Hepatocyte (in vitro differentiated cells): ENCODE measurements at regions not wholly inside any gene's neighbourhood (a gene's known extent, or its start where the extent isn't known, plus 50 kb on each side); places are given as distances from the start of the nearest gene placed in this dataset.

Experiments used
- DNase-seq: peaks from one replicate; pipeline ENCODE4 v3.0.0-alpha.2; 2016; ENCODE audit warnings: low spot score
- H2AFZ ChIP-seq: fragments of 200-600 bp; sonication (generic); 2 replicates; pipeline ENCODE4 v1.6.0; 2016; ENCODE audit warnings: antibody characterized with exemption, mild to moderate bottlenecking
- H3K27ac ChIP-seq: fragments of 200-600 bp; sonication (generic); 2 replicates; pipeline ENCODE4 v1.5.1; 2016; ENCODE audit warnings: mild to moderate bottlenecking
- H3K27me3 ChIP-seq: fragments of 200-600 bp; sonication (generic); 2 replicates; pipeline ENCODE4 v1.6.1; 2016
- H3K36me3 ChIP-seq: fragments of 200-600 bp; sonication (generic); replicated peaks from 2 replicates; pipeline ENCODE4 v1.5.1; 2016; ENCODE audit warnings: low read depth; ENCODE audit not compliant: insufficient read depth
- H3K4me1 ChIP-seq: fragments of 200-600 bp; sonication (generic); 2 replicates; pipeline ENCODE4 v1.5.1; 2016; ENCODE audit warnings: mild to moderate bottlenecking, moderate library complexity; ENCODE audit not compliant: insufficient read depth
- H3K4me2 ChIP-seq: fragments of 200-600 bp; sonication (generic); 2 replicates; pipeline ENCODE4 v1.6.0; 2016
- H3K4me3 ChIP-seq: fragments of 200-600 bp; sonication (generic); 2 replicates; pipeline ENCODE4 v1.5.1; 2016; ENCODE audit warnings: mild to moderate bottlenecking
- H3K79me2 ChIP-seq: fragments of 200-600 bp; sonication (generic); 2 replicates; pipeline ENCODE4 v1.6.0; 2017; ENCODE audit warnings: mild to moderate bottlenecking
- H3K9me2 ChIP-seq: fragments of 200-600 bp; sonication (generic); replicated peaks from 2 replicates; pipeline ENCODE4 v1.6.0; 2017; ENCODE audit warnings: mild to moderate bottlenecking; ENCODE audit not compliant: insufficient read depth
- H3K9me3 ChIP-seq: fragments of 200-600 bp; sonication (generic); 2 replicates; pipeline ENCODE4 v1.5.1; 2016; ENCODE audit warnings: low read depth, mild to moderate bottlenecking
- H4K20me1 ChIP-seq: fragments of 200-600 bp; sonication (generic); 2 replicates; pipeline ENCODE4 v1.6.0; 2016; ENCODE audit warnings: mild to moderate bottlenecking; ENCODE audit not compliant: insufficient read depth, poor library complexity, severe bottlenecking
- EZH2 ChIP-seq: fragments of 200-600 bp; sonication (generic); IDR thresholded peaks from 2 replicates; pipeline ENCODE4 v1.6.1; 2016; ENCODE audit warnings: antibody characterized with exemption, mild to moderate bottlenecking, borderline replicate concordance
- EZH2phosphoT487 ChIP-seq: fragments of 200-600 bp; sonication (generic); IDR thresholded peaks from one replicate; pipeline ENCODE4 v1.6.1; 2018; ENCODE audit warnings: antibody characterized with exemption, mild to moderate bottlenecking, low read depth, moderate library complexity; ENCODE audit not compliant: unreplicated experiment, severe bottlenecking
- WGBS: methylation state at CpG from one replicate; pipeline ENCODE4 v1.1.6; 2016; ENCODE audit warnings: low lambda C conversion rate; ENCODE audit errors: missing lambda C conversion rate; 5-methylcytosine and 5-hydroxymethylcytosine counted together
- TF ChIP-seq, protein P1 (sequence below): fragments of 200-600 bp; sonication (generic); IDR thresholded peaks from 2 replicates; pipeline ENCODE4 v1.5.1; 2016; ENCODE audit warnings: antibody characterized with exemption, mild to moderate bottlenecking; ENCODE audit not compliant: poor library complexity

DNA sequence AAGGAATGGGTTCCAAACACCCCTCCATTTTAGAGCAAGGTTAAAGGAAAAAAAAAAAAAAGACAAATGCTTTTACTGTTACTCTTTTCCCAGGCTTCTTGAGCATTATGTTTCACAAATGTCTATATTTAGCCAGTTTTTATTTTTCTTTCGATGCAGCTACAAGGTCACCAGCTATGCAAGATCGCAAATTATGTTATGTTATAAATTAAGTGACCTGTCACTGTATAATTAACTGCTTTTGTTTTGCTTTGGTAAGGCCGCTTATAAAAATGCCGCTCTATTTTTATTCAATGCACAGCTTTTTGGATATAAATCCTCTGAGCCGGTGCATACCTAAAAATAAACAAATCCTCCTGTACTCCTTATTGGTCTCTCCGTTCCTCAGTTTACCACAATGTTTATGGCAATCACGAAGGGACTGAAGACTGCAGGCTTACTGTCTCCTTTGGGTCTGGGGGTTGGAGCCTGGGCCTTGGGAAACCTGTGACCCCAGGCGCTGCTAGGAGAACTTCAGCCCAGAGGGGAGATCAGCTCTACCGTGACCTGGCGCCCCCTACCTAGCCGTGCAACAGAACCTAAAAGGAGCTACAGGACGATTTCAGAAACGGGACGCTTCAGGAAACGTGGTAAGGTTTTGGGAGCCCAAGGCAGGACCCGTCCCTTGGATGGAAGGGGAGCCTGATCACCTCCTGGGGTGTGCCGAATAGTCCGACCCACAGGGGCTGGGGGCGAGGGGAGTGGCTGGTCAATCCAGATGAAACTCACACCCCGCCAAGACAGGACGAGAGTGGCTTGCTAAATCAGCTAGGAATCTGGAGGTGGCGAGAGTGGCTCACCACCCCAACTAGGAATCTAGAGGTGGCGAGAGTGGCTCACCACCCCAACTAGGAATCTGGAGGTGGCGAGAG, 101.2 kb upstream of the CD55 start:
- H3K4me2 ChIP-seq = no peak overlapping the region
- 91% methylated on average over 24 of the region's 24 CpGs for WGBS
- H3K4me1 ChIP-seq = no peaks in the 10 kb centered on the region
- H2AFZ ChIP-seq = no peak overlapping the region
- H3K4me3 ChIP-seq = no peak overlapping the region
- H3K27me3 ChIP-seq = no peaks in the 10 kb centered on the region
- H3K79me2 ChIP-seq = no peaks in the 10 kb centered on the region
- no peaks in the 10 kb centered on the region for H3K36me3 ChIP-seq
- TF ChIP-seq, protein P1, sequence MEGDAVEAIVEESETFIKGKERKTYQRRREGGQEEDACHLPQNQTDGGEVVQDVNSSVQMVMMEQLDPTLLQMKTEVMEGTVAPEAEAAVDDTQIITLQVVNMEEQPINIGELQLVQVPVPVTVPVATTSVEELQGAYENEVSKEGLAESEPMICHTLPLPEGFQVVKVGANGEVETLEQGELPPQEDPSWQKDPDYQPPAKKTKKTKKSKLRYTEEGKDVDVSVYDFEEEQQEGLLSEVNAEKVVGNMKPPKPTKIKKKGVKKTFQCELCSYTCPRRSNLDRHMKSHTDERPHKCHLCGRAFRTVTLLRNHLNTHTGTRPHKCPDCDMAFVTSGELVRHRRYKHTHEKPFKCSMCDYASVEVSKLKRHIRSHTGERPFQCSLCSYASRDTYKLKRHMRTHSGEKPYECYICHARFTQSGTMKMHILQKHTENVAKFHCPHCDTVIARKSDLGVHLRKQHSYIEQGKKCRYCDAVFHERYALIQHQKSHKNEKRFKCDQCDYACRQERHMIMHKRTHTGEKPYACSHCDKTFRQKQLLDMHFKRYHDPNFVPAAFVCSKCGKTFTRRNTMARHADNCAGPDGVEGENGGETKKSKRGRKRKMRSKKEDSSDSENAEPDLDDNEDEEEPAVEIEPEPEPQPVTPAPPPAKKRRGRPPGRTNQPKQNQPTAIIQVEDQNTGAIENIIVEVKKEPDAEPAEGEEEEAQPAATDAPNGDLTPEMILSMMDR = no peak
- TF ChIP-seq EZH2 (no peak), EZH2phosphoT487 (no peak)
- no peak overlapping the region for H3K27ac ChIP-seq
- no peaks in the 10 kb centered on the region for H3K9me2 ChIP-seq
- DNase-seq = no peak
- H3K9me3 ChIP-seq = no peaks in the 10 kb centered on the region
- no peaks in the 10 kb centered on the region for H4K20me1 ChIP-seq

DNA sequence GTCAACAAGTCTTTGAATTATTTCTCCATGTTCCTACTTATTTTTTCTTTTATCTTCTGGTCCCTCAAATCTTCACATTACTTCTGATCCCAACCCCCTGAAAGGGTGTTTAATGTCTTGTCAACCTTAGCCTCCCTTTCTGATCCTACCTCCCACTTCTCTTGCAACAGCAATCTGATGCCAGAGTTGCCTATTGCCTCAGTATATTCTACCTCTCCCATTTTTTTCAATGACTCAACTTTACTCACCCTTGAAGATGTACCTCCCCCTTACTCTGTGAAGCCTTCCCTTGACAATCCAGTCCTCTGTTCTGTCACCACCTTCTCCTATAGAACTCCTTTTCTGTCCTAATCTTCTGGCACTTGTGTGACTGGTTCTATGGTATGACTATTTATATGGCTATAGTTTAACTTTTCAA, 99.5 kb upstream of the CD55 start:
- no peak overlapping the region for H2AFZ ChIP-seq
- H3K4me2 ChIP-seq = no peak overlapping the region
- H3K36me3 ChIP-seq = no peaks in the 10 kb centered on the region
- H3K79me2 ChIP-seq = no peaks in the 10 kb centered on the region
- no peaks in the 10 kb centered on the region for H4K20me1 ChIP-seq
- no peaks in the 10 kb centered on the region for H3K4me1 ChIP-seq
- no peaks in the 10 kb centered on the region for H3K9me3 ChIP-seq
- DNase-seq = no peak
- no peak overlapping the region for H3K4me3 ChIP-seq
- H3K27ac ChIP-seq = no peak overlapping the region
- TF ChIP-seq EZH2 (no peak), EZH2phosphoT487 (no peak)
- TF ChIP-seq, protein P1 = no peak
- H3K9me2 ChIP-seq = no peaks in the 10 kb centered on the region
- no peaks in the 10 kb centered on the region for H3K27me3 ChIP-seq

DNA sequence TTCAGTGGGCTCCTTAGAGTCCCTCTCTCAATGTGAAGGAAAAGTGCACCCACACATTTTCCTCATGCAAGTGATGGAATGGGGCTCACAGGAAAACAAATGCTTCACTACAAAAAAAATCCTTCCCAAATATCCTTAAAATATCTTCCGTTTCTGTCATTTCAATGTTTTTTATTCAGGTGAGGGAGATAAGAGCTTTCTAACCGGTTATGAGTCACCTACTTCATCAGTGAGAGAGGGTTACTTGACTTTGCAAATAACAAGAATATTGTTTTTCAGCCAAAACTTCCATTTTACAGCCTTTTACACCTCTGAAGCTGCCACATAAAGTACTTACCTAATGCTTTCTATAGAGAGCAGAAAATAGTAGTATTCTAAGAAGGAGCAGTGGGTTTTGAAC, 98.3 kb upstream of the CD55 start:
- Histone ChIP-seq H3K9me3 (no peaks in the 10 kb centered on the region), H3K4me2 (no peak overlapping the region), H4K20me1 (no peaks in the 10 kb centered on the region), H3K36me3 (no peaks in the 10 kb centered on the region), H3K27me3 (no peaks in the 10 kb centered on the region), H2AFZ (no peak overlapping the region), H3K4me1 (no peaks in the 10 kb centered on the region), H3K27ac (no peak overlapping the region), H3K9me2 (no peaks in the 10 kb centered on the region), H3K79me2 (no peaks in the 10 kb centered on the region), H3K4me3 (no peak overlapping the region)
- TF ChIP-seq EZH2 = no peak
- TF ChIP-seq, protein P1 = no peak
- no peak for TF ChIP-seq EZH2phosphoT487
- no peak for DNase-seq
- WGBS = 49% methylated on average over 2 of the region's 2 CpGs
